22Rv1 (cell line): ENCODE measurements at regions not wholly inside any gene's neighbourhood (a gene's known extent, or its start where the extent isn't known, plus 50 kb on each side); places are given as distances from the start of the nearest gene placed in this dataset.

Experiments used
- CTCF ChIP-seq: fragments of 450-650 bp; IDR thresholded peaks from 2 replicates; pipeline ENCODE4 v1.5.1; 2017; ENCODE audit warnings: mild to moderate bottlenecking
- ZFX ChIP-seq: fragments of 450-650 bp; IDR thresholded peaks from 2 replicates; pipeline ENCODE4 v1.6.1; 2017; ENCODE audit warnings: antibody characterized with exemption, borderline replicate concordance

DNA sequence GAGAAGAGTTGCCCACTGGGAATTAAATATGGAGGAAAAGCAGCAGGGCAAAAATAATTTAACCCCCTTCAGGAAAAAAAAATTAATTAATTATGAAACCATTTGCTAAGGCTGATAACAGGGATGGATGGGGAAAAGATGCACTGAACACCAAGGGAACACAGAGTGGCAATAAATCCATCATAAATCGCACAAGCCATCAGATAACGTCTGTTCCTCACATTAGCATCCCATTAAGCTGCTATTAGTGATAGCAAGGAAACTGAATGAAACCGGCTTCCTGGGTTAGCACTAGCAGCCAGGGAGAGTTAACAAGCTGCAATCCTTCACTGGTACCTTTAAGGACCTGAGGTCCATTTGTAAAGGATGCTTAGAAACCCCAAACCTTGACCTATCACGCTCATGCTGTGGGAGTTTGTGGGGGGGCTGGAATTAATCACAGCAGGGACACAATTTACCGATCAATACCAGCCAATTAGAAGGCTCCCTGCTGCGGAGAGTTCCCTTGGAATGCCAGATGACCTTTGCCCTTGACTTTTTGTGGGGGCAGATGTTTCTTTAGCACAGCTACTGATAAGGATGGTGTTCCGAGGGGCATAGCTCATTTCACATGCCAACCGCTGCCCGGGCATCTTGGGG lies 175.5 kb upstream of the KLF7 start:
- TF ChIP-seq CTCF (no peak), ZFX (no peak)
